GM21367 (cell line): ENCODE measurements at regions not wholly inside any gene's neighbourhood (a gene's known extent, or its start where the extent isn't known, plus 50 kb on each side); places are given as distances from the start of the nearest gene placed in this dataset.
A peak's percentile ranks its signal among the peaks of the same experiment; 100 is the strongest.
"Not testable (repeated sequence)": the region's sequence is repeated elsewhere in the genome, so short reads cannot be mapped to it uniquely, and the experiment has no call there.

ENCODE experiments used
- ATAC-seq: cut with Tn5 transposase; IDR thresholded peaks from one replicate; pipeline ENCODE4 v1.9.1; 2021; ENCODE audit not compliant: unreplicated experiment

- no peak for ATAC-seq
Measured at GRCh38 chr2:145927131-145927950, 1407.4 kb upstream of the ZEB2 start.

GRCh38 chr2:145925591-145925990, 1405.7 kb upstream of the ZEB2 start:
- ATAC-seq = no peak

- no peak for ATAC-seq
Measured at GRCh38 chr2:145919477-145919876, 1399.6 kb upstream of the ZEB2 start.

- ATAC-seq = no peak
Measured at GRCh38 chr2:145918951-145919350, 1399.0 kb upstream of the ZEB2 start.

- no peak for ATAC-seq
Measured at GRCh38 chr2:145916799-145917198, 1396.9 kb upstream of the ZEB2 start.

GRCh38 chr2:145914716-145915115, 1394.8 kb upstream of the ZEB2 start:
- ATAC-seq = no peak

- ATAC-seq = peak; percentile 79
Measured at GRCh38 chr2:145910416-145910815, 1390.5 kb upstream of the ZEB2 start.

- ATAC-seq = no peak
Measured at GRCh38 chr2:145909766-145910165, 1389.8 kb upstream of the ZEB2 start.

- ATAC-seq = no peak
Measured at GRCh38 chr2:145909175-145909755, 1389.3 kb upstream of the ZEB2 start.

GRCh38 chr2:145906354-145906753, 1386.4 kb upstream of the ZEB2 start:
- ATAC-seq = no peak

GRCh38 chr2:145905371-145905770, 1385.5 kb upstream of the ZEB2 start:
- no peak for ATAC-seq

GRCh38 chr2:145897151-145897550, 1377.2 kb upstream of the ZEB2 start:
- no peak for ATAC-seq

- no peak for ATAC-seq
Measured at GRCh38 chr2:145887915-145888314, 1368.0 kb upstream of the ZEB2 start.

GRCh38 chr2:145880997-145881396, 1361.1 kb upstream of the ZEB2 start:
- ATAC-seq = not testable (repeated sequence)

GRCh38 chr2:145875016-145875415, 1355.1 kb upstream of the ZEB2 start:
- no peak for ATAC-seq

GRCh38 chr2:145874466-145874865, 1354.5 kb upstream of the ZEB2 start:
- no peak for ATAC-seq

- ATAC-seq = no peak
Measured at GRCh38 chr2:145864501-145864900, 1344.6 kb upstream of the ZEB2 start.

GRCh38 chr2:145861940-145862339, 1342.0 kb upstream of the ZEB2 start:
- ATAC-seq = no peak

GRCh38 chr2:145860083-145860482, 1340.2 kb upstream of the ZEB2 start:
- ATAC-seq = no peak

GRCh38 chr2:145855142-145855541, 1335.2 kb upstream of the ZEB2 start:
- no peak for ATAC-seq

GRCh38 chr2:145854039-145854755, 1334.3 kb upstream of the ZEB2 start:
- no peak for ATAC-seq

- ATAC-seq = no peak
Measured at GRCh38 chr2:145851730-145852129, 1331.8 kb upstream of the ZEB2 start.
